Vagina (tissue), 2 donors: ENCODE measurements at regions not wholly inside any gene's neighbourhood (a gene's known extent, or its start where the extent isn't known, plus 50 kb on each side); places are given as distances from the start of the nearest gene placed in this dataset.

Experiments used
- CTCF ChIP-seq, 3 experiments: fragments of 450-650 bp in 2 of 3; fragments of 200-600 bp in 1 of 3; sonication (generic) in 1 of 3; IDR thresholded peaks; one replicate each; pipeline ENCODE4 v1.5.1; 2017 to 2019; ENCODE audit warnings: antibody characterized with exemption in 3 of 3, mild to moderate bottlenecking in 2 of 3, moderate library complexity in 2 of 3
- POLR2A ChIP-seq, 2 donors: fragments of 450-650 bp; IDR thresholded peaks; one replicate each; pipeline ENCODE4 v1.6.1; 2017; ENCODE audit warnings: antibody characterized with exemption in 2 of 2, mild to moderate bottlenecking in 2 of 2, moderate library complexity in 2 of 2
- POLR2AphosphoS5 ChIP-seq, 2 donors: sonication (generic); formaldehyde crosslinking; IDR thresholded peaks; one replicate each; pipeline ENCODE4 v1.9.0; 2017; ENCODE audit warnings: antibody characterized with exemption in 2 of 2, mild to moderate bottlenecking in 2 of 2, low read depth in 1 of 2; ENCODE audit not compliant: insufficient read depth in 1 of 2

- no peak for TF ChIP-seq CTCF (IDR thresholded peaks at IDR 0.05)
- TF ChIP-seq POLR2AphosphoS5 (IDR thresholded peaks at IDR 0.05; ENCODE audit: insufficient read depth in 1 of 2, low read depth in 1 of 2), result no peak
- TF ChIP-seq POLR2A (IDR thresholded peaks at IDR 0.05), result no peak
Observed at GRCh38 chr6:112796712-112797111, 449.6 kb downstream of the RFPL4B start.
